GM19099 (cell line): ENCODE measurements at regions not wholly inside any gene's neighbourhood (a gene's known extent, or its start where the extent isn't known, plus 50 kb on each side); places are given as distances from the start of the nearest gene placed in this dataset.
A peak's percentile ranks its signal among the peaks of the same experiment; 100 is the strongest.

ENCODE experiments used
- POLR2A ChIP-seq: IDR thresholded peaks from 3 replicates; pipeline ENCODE4 v1.6.1; 2011; ENCODE audit warnings: low read depth; ENCODE audit not compliant: insufficient read length; ENCODE audit errors: extremely low read depth

DNA sequence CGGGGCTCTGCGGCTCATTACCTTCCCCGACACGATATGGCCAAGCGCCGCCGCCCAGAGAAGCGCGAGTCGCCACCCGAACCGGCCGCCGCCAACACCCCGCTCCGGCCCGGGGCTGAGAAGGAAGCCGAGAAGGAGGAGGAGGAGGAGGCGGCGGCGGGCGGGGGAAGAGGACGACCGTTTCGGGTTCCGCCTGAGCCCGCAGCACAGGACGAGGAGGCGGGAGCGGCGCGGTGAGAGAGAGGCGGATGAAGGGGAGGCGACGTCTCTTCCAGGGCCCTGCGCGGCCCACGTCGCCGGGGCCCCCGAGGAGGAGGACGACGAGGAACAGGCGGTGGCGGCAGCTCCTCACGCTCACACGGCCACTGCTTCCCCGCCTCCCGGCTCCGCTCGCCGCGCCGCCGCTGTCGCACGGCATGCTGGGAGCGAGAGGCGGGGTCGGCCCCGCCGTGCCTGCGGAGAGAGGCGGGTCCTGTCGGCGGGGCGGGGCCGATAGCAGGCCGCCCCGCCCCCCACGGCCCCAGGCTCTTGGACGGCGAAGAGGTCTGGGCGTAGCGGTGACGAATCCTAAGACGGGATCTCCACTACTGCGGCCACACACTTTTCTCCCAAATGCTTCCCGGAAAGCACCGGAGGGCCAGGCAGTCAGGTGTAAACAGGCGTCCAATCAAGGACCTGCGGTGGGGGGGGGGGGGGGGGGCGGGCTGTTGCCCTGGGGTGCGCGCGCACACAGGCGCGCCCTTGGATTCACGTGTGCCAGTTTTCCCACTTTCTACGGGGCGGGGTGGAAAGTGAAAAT, 97.3 kb upstream of the METTL9 start:
- TF ChIP-seq POLR2A, result peak; percentile 83

DNA sequence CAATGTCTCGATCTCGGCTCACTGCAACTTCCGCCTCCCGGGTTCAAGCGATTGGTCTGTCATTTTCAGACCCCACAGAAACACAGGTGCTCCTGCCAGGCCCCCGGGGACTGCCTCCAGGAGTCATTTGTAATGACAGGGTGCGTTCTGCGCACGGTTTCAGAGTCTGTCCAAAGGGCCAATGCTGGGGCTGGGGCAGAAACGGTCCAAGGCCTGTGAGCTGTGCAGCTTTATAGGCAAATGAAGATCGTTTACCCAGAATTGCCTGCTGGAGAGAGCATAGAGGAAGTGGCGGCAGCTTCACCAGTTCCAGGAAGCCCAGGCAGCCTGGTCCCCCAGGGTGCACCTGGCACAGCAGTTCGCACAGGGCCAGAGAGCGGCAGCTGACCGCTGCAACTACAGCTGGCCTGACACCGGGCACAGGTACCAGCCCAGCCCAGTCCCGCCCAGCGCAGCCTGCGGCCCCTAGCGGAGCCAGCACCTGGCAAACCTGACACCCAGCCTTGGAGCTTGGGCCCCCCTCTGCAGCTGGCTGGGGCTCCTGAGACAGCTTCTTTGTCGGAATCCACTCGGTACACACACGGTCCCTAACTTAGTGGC, 92.4 kb upstream of the METTL9 start:
- TF ChIP-seq POLR2A, result peak; percentile 41

- peak; percentile 80 for TF ChIP-seq POLR2A
Observed at GRCh38 chr16:21520134-21521047, 79.0 kb upstream of the METTL9 start.

DNA sequence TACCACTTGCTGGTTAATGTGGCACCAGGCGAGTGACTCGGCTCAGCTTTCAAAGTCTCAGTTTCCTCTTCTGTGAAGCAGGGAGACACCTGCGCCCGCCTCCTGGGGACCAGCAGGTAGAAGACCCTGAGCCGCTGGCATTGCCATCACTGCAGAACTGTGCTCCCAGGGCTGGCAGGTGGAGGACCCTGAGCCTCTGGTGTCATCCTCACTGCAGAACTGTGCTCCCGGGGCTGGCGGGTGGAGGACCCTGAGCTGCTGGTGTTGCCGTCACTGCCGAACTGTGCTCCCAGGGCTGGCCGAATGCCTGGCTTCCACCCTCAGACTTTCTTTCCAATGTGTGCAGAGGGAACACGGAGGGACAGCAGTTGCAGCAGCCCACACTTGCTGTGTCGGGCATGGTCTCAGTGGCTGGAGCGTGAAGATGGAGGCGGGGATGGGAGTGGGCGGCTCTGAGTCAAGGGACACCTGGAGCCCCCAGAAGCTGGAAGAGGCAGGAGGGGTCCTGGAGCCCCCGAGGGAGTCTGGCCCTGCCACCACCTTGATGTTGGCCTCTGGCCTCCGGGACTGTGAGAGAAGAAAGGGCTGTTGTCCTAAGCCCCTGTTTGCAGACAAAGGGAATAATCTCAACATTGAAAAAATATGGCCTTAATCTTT, 75.8 kb upstream of the METTL9 start:
- TF ChIP-seq POLR2A, result no peak

DNA sequence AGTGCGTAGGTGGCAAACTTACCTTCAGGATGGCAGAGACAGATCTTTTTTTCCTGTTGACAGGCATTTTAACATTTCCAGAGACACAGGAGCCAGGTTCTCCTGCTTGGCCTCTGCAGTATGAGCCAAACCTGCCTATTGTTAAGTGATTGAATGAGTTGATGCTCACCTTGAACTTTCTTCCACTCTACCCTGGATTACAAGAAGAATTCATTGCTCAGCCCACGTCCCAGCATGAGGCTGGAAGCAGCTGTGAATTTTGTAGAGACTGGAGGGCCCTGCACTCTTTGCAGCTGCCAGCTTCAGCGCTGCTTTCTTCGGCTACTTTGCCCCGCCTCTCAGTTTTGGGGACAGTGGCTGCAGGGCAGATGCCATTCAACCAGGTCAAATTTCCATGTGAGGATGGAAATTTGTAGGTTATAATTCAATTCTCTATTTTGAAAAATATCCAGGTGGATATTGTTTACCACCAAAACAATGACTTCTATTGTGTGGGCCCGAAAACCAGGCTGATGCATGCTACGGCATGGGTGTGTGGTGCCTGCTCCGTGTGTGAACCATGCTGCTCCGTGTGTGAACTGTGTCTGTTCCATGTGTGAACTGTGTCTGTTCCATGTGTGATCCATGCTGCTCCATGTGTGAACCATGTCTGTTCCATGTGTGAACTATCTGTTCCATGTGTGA, 75.2 kb upstream of the METTL9 start:
- no peak for TF ChIP-seq POLR2A

- no peak for TF ChIP-seq POLR2A
Observed at GRCh38 chr16:21526923-21527807, 72.2 kb upstream of the METTL9 start.
